NOMO-1 treated with DMSO at 0.1 percent for 48 hours (cell line): ENCODE measurements at regions not wholly inside any gene's neighbourhood (a gene's known extent, or its start where the extent isn't known, plus 50 kb on each side); places are given as distances from the start of the nearest gene placed in this dataset.
"Not testable (repeated sequence)": the region's sequence is repeated elsewhere in the genome, so short reads cannot be mapped to it uniquely, and the experiment has no call there.

ENCODE experiments used
- DNase-seq: peaks from one replicate; lab custom pipeline; 2025; ENCODE audit not compliant: unreplicated experiment; lab: John Stamatoyannopoulos, UW

GRCh38 chr3:151675858-151676615, 57.7 kb upstream of the AADACL2 start:
- peak; percentile 43 for DNase-seq

DNA sequence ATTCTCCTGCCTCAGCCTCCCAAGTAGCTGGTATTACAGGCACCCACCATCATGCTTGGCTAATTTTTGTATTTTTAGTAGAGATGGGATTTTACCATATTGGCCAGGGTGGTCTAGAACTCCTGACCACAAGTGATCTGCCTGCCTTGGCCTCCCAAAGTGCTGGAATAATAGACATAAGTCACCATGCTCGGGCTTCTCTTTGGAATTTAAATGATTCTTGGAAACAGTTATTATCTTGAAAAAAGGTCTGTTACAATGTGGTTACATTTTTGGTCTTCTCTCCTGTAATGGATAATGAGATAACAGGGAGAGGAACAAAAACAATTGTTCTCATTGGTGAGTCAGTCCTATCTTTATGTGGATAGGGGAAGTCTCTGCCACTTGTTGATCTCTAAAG, 59.8 kb upstream of the AADACL2 start:
- peak; percentile 8 for DNase-seq

DNA sequence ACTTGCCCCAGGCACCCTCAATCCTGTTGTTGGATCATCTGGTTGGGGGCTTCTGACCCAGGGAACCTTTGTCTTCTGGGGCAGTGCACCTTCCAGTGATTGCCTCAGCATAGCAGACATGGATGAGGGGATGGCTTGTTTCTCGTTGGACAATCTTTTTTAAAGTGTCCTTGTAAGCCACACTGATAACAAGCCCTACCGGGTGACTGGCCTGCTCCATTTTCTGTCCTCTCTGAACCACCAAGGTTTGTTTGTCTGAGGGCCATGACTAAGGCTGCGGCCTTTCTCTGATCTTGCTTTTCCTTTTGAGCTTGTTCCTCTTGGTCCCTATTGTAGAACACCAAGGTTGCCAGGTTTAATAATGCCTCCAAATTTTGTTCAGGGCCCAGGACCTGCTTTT, 66.0 kb upstream of the AADACL2 start:
- not testable (repeated sequence) for DNase-seq

DNA sequence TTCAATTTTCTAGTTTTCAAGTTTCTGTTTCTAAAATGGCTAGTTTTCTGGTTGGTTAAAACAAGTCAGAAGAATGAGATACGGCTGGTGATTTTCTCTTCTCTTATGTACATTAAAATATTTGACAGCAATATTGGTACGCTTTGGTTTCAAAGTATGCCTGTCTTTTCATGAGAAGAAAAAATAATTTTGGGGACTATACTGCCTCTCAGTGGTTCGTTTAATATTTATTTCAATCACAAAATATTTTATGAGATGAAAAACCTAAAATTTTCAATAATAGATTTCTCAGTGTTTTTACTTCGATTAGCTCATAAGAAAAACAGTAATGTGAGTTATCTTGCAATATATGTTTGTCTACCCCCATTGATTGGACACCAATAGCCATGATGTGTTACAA, 72.8 kb upstream of the AADACL2 start:
- peak; percentile 20 for DNase-seq

GRCh38 chr3:151644986-151645385, 88.7 kb upstream of the AADACL2 start:
- no peak for DNase-seq

DNA sequence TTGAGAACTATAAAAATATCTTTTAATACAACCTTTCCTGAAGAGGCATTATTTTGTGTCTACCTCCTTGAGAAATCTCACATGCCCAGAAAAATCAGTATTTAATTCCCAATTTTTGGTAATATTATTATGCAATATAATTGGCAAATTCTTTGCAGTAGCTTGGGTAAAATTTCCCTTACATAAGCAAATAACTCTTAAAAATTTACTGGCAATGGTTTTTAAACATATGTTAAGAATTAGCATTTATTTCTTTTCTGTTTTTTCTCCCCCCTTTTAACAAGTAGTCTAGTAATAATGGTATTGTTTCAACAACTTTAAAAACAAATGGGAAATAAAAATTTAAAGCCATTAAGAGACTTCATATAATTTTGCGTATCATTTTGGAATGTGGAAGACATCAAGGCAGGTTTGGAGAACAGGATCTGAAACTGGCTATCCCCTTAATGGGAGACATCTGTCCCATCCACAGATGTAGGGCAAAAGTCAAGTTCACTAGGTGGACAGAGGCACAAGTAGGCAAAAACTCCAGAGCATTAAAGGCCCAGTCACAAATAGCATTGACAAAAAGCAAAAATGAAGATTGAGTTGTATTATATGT, 89.6 kb upstream of the AADACL2 start:
- DNase-seq = no peak

- DNase-seq = no peak
Measured at GRCh38 chr3:151639418-151639740, 94.3 kb upstream of the AADACL2 start.

GRCh38 chr3:151638555-151639417, 94.9 kb upstream of the AADACL2 start:
- no peak for DNase-seq

DNA sequence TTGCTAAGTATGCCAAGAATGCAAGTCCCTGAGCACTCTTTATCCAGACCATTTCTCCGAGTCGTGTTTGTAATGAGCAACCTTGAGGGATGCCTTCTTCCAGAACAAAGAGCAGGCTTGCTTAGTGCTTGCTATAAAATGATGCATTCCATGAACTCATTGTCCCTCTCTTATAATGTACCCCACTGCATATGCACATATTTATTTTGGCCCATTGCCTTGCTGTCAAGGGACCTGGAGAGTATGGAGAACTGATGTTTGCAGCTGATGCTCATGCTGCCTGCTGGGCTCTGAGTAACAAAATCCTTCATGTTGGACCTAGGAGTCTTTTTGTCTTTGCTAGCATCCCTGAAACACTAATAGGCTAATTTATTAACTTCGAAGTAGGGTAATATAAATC, 97.8 kb upstream of the AADACL2 start:
- DNase-seq = no peak

DNA sequence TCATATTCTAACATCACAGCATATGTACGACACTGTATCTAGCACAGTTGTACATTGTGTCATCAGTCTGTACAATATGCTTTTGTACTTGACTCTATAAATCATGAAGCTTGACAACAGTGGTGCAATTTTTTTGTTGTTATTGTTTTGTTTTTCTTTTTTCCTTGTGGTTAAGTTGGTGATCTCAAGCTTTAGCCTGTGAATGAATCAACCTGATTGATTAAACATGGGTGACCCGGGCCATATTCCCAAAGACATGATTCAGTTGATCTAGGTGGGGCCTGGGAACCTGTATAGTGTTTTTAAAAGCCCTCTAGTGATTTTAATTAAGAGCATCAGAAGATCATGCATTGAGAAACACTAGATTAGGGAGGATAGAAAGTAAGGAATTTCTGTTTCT, 101.8 kb upstream of the AADACL2 start:
- no peak for DNase-seq

GRCh38 chr3:151630938-151631441, 102.7 kb upstream of the AADACL2 start:
- no peak for DNase-seq

DNA sequence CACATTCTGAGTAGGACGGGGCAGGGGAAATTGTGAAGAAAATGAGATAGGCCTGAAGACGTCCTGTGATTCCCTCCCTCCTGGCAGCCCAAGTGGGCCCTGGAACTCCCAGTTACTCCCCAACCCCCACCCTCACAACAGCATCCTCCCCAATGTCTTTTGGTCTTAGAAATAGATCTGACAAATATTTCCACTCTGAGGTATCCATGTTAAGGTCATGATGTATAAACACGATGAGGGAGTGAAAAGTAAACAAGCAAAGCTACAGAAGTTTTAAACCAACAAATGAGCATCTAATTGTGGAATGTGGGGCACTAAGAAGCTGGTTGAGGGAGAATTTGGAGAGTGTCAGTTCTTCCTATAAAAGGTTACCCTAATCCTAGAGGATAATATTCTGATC, 103.7 kb upstream of the AADACL2 start:
- DNase-seq = no peak

DNA sequence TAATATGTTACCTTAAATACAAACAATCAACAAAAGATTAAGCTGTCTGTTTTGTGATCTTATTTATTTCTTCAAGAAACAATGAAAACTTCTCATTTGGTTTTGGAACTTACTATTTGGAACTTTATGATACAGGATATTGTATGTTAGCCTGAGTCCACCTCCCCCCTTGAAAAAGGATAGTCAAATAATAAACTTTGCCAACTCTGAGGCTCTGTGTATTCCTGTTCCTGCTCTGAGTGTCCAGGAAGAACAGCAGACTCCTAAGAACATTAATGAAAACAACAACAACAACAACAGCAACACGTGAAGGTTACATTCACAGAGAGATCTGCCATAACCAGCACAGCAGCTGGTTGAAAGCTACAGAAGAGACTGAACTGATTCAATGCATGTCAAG, 108.1 kb upstream of the AADACL2 start:
- DNase-seq = no peak

DNA sequence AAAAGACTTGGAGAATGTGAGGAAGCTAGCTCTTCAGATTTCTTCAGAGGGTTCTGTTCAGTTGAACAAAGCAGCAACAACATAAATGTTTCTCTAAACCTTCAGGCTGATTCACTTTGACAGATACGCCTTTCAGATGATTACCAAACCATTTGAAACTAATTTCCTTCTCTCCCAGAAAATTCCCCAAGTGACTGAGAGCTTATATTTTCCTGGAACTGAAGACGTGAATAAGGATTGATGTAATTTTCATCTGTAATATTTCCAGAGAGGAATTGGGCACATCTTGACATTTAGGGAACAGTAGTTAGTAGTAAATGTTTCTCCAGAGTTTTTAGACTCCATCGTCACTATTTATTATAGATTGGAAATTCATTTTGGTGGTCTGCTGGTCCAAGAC, 108.6 kb upstream of the AADACL2 start:
- DNase-seq = no peak

DNA sequence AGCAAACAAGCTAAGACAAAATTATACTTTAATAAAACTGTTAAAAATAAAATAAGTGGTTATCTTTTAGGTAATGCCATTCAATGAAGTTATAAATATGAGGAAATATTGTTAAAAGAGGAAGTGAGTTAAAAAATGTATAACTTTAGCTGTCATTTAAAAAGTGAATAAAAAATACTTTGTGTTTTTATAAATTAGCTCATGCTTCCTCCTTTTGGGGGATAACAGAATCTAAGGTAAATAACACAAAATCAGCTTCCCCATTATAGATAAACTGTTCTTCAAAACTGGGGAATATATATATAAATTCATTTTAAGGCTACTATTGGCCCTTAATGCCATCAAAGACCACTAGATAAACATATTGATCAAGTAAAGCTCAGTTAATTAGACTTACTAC, 113.7 kb upstream of the AADACL2 start:
- peak; percentile 77 for DNase-seq

DNA sequence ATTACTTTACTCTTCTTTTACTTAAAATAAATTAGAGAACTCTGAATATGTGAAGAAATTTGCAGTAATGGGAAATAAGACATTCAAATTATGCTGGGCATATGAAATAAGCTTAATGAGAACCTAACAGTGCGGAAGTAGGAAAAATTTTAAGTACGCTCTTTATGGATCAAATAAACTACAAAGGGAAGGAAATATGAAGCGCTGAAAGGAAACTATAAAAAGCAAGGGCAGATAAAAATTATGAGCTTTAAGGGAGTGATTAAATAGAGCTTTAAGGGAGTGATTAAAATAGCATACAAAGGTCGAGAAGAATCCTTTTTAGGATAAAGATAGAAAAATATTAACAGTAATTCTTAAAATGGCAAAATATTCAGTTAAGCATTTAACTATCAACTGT, 118.3 kb upstream of the AADACL2 start:
- DNase-seq = no peak

- DNase-seq = no peak
Measured at GRCh38 chr3:151612115-151612514, 121.6 kb upstream of the AADACL2 start.

DNA sequence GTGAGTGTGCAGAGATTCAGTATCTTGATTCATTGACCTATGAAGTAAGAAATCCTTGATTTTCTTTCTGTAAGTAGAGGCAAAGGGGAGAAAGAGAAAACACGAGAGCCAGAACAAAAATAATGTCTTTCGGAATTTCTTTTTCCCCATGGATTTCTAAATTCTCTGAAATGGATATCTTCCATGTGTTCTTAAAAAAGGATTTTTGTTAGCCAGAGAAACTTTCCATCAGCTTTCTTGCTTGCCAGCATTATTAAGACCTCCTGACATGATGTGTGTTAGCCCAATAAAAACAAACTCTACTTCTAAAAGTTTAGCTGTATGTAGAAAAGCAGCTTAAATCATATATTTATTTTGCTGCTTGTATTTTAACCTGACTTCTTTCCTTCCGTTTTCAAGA, 122.3 kb upstream of the AADACL2 start:
- no peak for DNase-seq

DNA sequence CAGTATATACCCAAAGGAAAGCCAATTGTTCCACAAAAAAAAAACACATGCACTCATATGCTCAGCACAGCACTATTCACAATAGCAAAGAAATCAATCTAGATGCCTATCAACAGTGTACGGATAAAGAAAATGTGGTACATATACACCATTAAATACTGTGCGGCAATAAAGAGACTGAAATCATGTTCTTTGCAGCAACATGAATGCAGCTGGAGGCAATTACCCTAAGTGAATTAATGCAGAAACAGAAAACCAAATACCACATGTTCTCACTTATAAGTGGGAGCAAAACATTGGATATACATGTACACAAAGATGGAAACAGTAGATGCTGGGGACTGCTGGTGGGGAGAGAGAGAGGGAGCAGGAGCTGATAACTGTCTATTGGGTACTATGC, 124.2 kb upstream of the AADACL2 start:
- no peak for DNase-seq

GRCh38 chr3:151604891-151605290, 128.8 kb upstream of the AADACL2 start:
- no peak for DNase-seq

- DNase-seq = no peak
Measured at GRCh38 chr3:151600783-151601182, 132.9 kb upstream of the AADACL2 start.

GRCh38 chr3:151599103-151599672, 134.5 kb upstream of the AADACL2 start:
- DNase-seq = no peak
